RCC 7860 (cell line): ENCODE measurements at regions not wholly inside any gene's neighbourhood (a gene's known extent, or its start where the extent isn't known, plus 50 kb on each side); places are given as distances from the start of the nearest gene placed in this dataset.

Experiments
- DNase-seq: peaks from one replicate; pipeline ENCODE4 v3.0.0-alpha.2; 2015; ENCODE audit warnings: low spot score
- FAIRE-seq: peaks from 2 replicates; lab custom pipeline; 2012; peaks lifted over from hg19 to GRCh38; lab: Jason Lieb, UNC

GRCh38 chr15:39193611-39194010 is 387.3 kb upstream of the THBS1 start:
- no peak for FAIRE-seq

GRCh38 chr15:39194106-39194830 is 386.6 kb upstream of the THBS1 start:
- DNase-seq: no peak
- no peak for FAIRE-seq

More at GRCh38 chr15:39193611-39194010, 387.3 kb upstream of the THBS1 start:
- no peak for DNase-seq

GRCh38 chr15:39195961-39196486 is 384.9 kb upstream of the THBS1 start:
- DNase-seq (peak; percentile 90), FAIRE-seq (peak; percentile 82)

- FAIRE-seq: no peak
- DNase-seq: no peak
These were observed 382.6 kb upstream of the THBS1 start for GRCh38 chr15:39198044-39199000.

- DNase-seq (no peak), FAIRE-seq (no peak)
These were observed 381.8 kb upstream of the THBS1 start for GRCh38 chr15:39199076-39199475.

- DNase-seq (no peak), FAIRE-seq (no peak)
These were observed 380.3 kb upstream of the THBS1 start for GRCh38 chr15:39200586-39200985.

GRCh38 chr15:39202641-39203040 is 378.2 kb upstream of the THBS1 start:
- FAIRE-seq: no peak
- no peak for DNase-seq

- no peak for DNase-seq
These were observed 376.8 kb upstream of the THBS1 start for GRCh38 chr15:39204031-39204430.

GRCh38 chr15:39205081-39205480 is 375.8 kb upstream of the THBS1 start:
- FAIRE-seq (no peak), DNase-seq (no peak)

More at GRCh38 chr15:39204031-39204430, 376.8 kb upstream of the THBS1 start:
- no peak for FAIRE-seq

GRCh38 chr15:39205506-39206371 is 375.1 kb upstream of the THBS1 start:
- DNase-seq (no peak), FAIRE-seq (no peak)

- no peak for FAIRE-seq
- no peak for DNase-seq
These were observed 373.3 kb upstream of the THBS1 start for GRCh38 chr15:39207532-39208115.

- FAIRE-seq: no peak
- DNase-seq: no peak
These were observed 372.7 kb upstream of the THBS1 start for GRCh38 chr15:39208187-39208586.

- no peak for DNase-seq
- no peak for FAIRE-seq
These were observed 371.2 kb upstream of the THBS1 start for GRCh38 chr15:39209548-39210211.

GRCh38 chr15:39211108-39211979 is 369.5 kb upstream of the THBS1 start:
- DNase-seq (no peak), FAIRE-seq (no peak)

- FAIRE-seq (no peak), DNase-seq (peak; percentile 65)
These were observed 367.5 kb upstream of the THBS1 start for GRCh38 chr15:39213385-39213840.

GRCh38 chr15:39215015-39215414 is 365.9 kb upstream of the THBS1 start:
- no peak for FAIRE-seq
- no peak for DNase-seq

GRCh38 chr15:39216816-39217215 is 364.1 kb upstream of the THBS1 start:
- FAIRE-seq: no peak
- DNase-seq: no peak

- DNase-seq (no peak), FAIRE-seq (no peak)
These were observed 361.3 kb upstream of the THBS1 start for GRCh38 chr15:39219608-39220007.
